OCI-LY3 (cell line): ENCODE measurements at regions not wholly inside any gene's neighbourhood (a gene's known extent, or its start where the extent isn't known, plus 50 kb on each side); places are given as distances from the start of the nearest gene placed in this dataset.

Source experiments
- CTCF ChIP-seq: fragments of 200-600, 300-600 bp; sonication (generic); IDR thresholded peaks from 2 replicates; pipeline ENCODE4 v1.5.1; 2014; ENCODE audit warnings: antibody characterized with exemption, low read length, low read depth
- EZH2phosphoT487 ChIP-seq: fragments of 200-600 bp; shearing (Covaris generic); IDR thresholded peaks from 2 replicates; pipeline ENCODE4 v1.6.1; 2018; ENCODE audit warnings: antibody characterized with exemption, mixed run types, low read depth

- TF ChIP-seq CTCF: no peak
- no peak for TF ChIP-seq EZH2phosphoT487
These were observed 136.5 kb upstream of the CCND2 start for GRCh38 chr12:4137015-4137414.
